ENCODE measurements at regions not wholly inside any gene's neighbourhood (a gene's known extent, or its start where the extent isn't known, plus 50 kb on each side); places are given as distances from the start of the nearest gene placed in this dataset.
"Not testable (repeated sequence)": the region's sequence is repeated elsewhere in the genome, so short reads cannot be mapped to it uniquely, and the experiment has no call there.

- Histone ChIP-seq H3K36me3 (ENCODE audit: control insufficient read depth in 3 of 3, insufficient read depth in 2 of 3, low read depth in 1 of 3, low read length in 3 of 3) (no peaks in the 10 kb centered on the region), H3K9me3 (ENCODE audit: control insufficient read depth in 2 of 2, insufficient read depth in 1 of 2, low read depth in 1 of 2, low read length in 1 of 2) (no peaks in the 10 kb centered on the region), H3K27me3 (ENCODE audit: control insufficient read depth in 3 of 3, insufficient read depth in 3 of 3, low read length in 3 of 3) (no peaks in the 10 kb centered on the region), H3K4me3 (ENCODE audit: low read depth in 1 of 3, low read length in 3 of 3) (no peak overlapping the region), H3K4me1 (ENCODE audit: control insufficient read depth in 3 of 3, insufficient read depth in 2 of 3, low read depth in 1 of 3, low read length in 2 of 3) (no peaks in the 10 kb centered on the region), H3K27ac (ENCODE audit: low read depth in 1 of 3, low read length in 2 of 3) (no peak overlapping the region)
- FAIRE-seq (no peak), DNase-seq (no peak)
Observed at GRCh38 chrX:122119361-122119760, 1064.7 kb upstream of the GRIA3 start.

DNA sequence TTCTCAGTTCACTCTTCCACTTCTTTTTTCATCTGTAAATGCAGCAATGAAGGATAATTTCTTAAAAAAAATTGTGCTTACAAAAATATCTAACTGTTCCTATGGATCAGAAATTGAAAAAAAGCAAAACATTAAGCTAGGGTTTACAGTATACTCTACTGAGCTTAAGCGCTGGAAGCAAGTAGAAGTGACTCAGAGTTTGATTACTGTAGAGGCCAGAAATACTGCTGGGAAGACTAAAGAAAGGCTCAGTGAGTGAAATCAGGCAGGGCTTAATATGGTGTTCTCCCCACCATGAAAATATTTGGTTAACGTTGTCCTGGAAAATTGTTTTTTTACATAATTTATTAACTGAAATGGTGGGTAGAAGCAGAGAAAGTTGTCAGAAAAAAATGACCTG is 1061.8 kb upstream of the GRIA3 start:
- Histone ChIP-seq H3K27ac (ENCODE audit: low read depth in 1 of 3, low read length in 2 of 3) (no peak overlapping the region), H3K36me3 (ENCODE audit: control insufficient read depth in 3 of 3, insufficient read depth in 2 of 3, low read depth in 1 of 3, low read length in 3 of 3) (no peaks in the 10 kb centered on the region), H3K9me3 (ENCODE audit: control insufficient read depth in 2 of 2, insufficient read depth in 1 of 2, low read depth in 1 of 2, low read length in 1 of 2) (no peaks in the 10 kb centered on the region), H3K27me3 (ENCODE audit: control insufficient read depth in 3 of 3, insufficient read depth in 3 of 3, low read length in 3 of 3) (no peaks in the 10 kb centered on the region), H3K4me1 (ENCODE audit: control insufficient read depth in 3 of 3, insufficient read depth in 2 of 3, low read depth in 1 of 3, low read length in 2 of 3) (no peaks in the 10 kb centered on the region), H3K4me3 (ENCODE audit: low read depth in 1 of 3, low read length in 3 of 3) (no peak overlapping the region)
- WGBS, 3 donors: 83 to 87% (median 84%) methylated on average over 2 of the region's 2 CpGs
- FAIRE-seq: no peak
- DNase-seq: no peak

- Histone ChIP-seq H3K36me3 (ENCODE audit: control insufficient read depth in 3 of 3, insufficient read depth in 2 of 3, low read depth in 1 of 3, low read length in 3 of 3) (no peaks in the 10 kb centered on the region), H3K4me3 (ENCODE audit: low read depth in 1 of 3, low read length in 3 of 3) (no peak overlapping the region), H3K27ac (ENCODE audit: low read depth in 1 of 3, low read length in 2 of 3) (no peak overlapping the region), H3K9me3 (ENCODE audit: control insufficient read depth in 2 of 2, insufficient read depth in 1 of 2, low read depth in 1 of 2, low read length in 1 of 2) (peaks cover 2 to 4% of the 10 kb centered on the region in 2 donors), H3K4me1 (ENCODE audit: control insufficient read depth in 3 of 3, insufficient read depth in 2 of 3, low read depth in 1 of 3, low read length in 2 of 3) (no peaks in the 10 kb centered on the region), H3K27me3 (ENCODE audit: control insufficient read depth in 3 of 3, insufficient read depth in 3 of 3, low read length in 3 of 3) (no peaks in the 10 kb centered on the region)
- DNase-seq (no peak), FAIRE-seq (no peak)
- 76 to 92% (median 88%) methylated on average over 1 of the region's 1 CpG for WGBS, 3 donors
Observed at GRCh38 chrX:122133478-122133877, 1050.6 kb upstream of the GRIA3 start.

DNA sequence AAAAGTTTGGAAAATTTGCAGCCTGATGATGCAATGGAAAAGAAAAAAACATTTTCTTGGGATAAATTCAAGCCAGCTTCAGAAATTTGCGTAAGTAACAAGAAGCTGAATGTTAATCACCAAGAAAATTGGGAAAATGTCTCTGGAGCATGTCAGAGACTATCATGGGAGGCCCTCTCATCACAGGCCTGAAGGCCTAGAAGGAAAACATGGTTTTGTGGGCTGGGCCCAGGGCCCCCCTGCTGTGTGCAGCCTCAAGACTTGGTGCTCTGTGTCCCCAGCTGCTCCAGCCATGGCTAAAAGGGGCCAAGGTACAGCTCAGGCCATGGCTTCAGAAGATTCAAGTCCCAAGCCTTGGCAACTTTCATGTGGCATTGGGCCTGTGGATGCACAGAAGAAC is 1049.8 kb upstream of the GRIA3 start:
- H3K4me3 ChIP-seq (ENCODE audit: low read depth in 1 of 3, low read length in 3 of 3): no peak overlapping the region
- 50 to 85% (median 70%) methylated on average over 1 of the region's 1 CpG for WGBS, 3 donors
- FAIRE-seq: no peak

GRCh38 chrX:122135070-122135469 is 1049.0 kb upstream of the GRIA3 start:
- H3K27me3 ChIP-seq (ENCODE audit: control insufficient read depth in 3 of 3, insufficient read depth in 3 of 3, low read length in 3 of 3): no peaks in the 10 kb centered on the region
- peaks cover 2 to 4% of the 10 kb centered on the region in 2 donors for H3K9me3 ChIP-seq (ENCODE audit: control insufficient read depth in 2 of 2, insufficient read depth in 1 of 2, low read depth in 1 of 2, low read length in 1 of 2)
- no peak overlapping the region for H3K4me3 ChIP-seq (ENCODE audit: low read depth in 1 of 3, low read length in 3 of 3)
- H3K4me1 ChIP-seq (ENCODE audit: control insufficient read depth in 3 of 3, insufficient read depth in 2 of 3, low read depth in 1 of 3, low read length in 2 of 3): no peaks in the 10 kb centered on the region
- no peaks in the 10 kb centered on the region for H3K36me3 ChIP-seq (ENCODE audit: control insufficient read depth in 3 of 3, insufficient read depth in 2 of 3, low read depth in 1 of 3, low read length in 3 of 3)
- no peak for FAIRE-seq
- 74 to 92% (median 87%) methylated on average over 2 of the region's 2 CpGs for WGBS, 3 donors
- H3K27ac ChIP-seq (ENCODE audit: low read depth in 1 of 3, low read length in 2 of 3): no peak overlapping the region
- DNase-seq: no peak

More for the DNA sequence above, 1049.8 kb upstream of the GRIA3 start:
- Histone ChIP-seq H3K4me1 (ENCODE audit: control insufficient read depth in 3 of 3, insufficient read depth in 2 of 3, low read depth in 1 of 3, low read length in 2 of 3) (no peaks in the 10 kb centered on the region), H3K27me3 (ENCODE audit: control insufficient read depth in 3 of 3, insufficient read depth in 3 of 3, low read length in 3 of 3) (no peaks in the 10 kb centered on the region), H3K36me3 (ENCODE audit: control insufficient read depth in 3 of 3, insufficient read depth in 2 of 3, low read depth in 1 of 3, low read length in 3 of 3) (no peaks in the 10 kb centered on the region), H3K9me3 (ENCODE audit: control insufficient read depth in 2 of 2, insufficient read depth in 1 of 2, low read depth in 1 of 2, low read length in 1 of 2) (peaks cover 2 to 4% of the 10 kb centered on the region in 2 donors), H3K27ac (ENCODE audit: low read depth in 1 of 3, low read length in 2 of 3) (no peak overlapping the region)
- DNase-seq: no peak

DNA sequence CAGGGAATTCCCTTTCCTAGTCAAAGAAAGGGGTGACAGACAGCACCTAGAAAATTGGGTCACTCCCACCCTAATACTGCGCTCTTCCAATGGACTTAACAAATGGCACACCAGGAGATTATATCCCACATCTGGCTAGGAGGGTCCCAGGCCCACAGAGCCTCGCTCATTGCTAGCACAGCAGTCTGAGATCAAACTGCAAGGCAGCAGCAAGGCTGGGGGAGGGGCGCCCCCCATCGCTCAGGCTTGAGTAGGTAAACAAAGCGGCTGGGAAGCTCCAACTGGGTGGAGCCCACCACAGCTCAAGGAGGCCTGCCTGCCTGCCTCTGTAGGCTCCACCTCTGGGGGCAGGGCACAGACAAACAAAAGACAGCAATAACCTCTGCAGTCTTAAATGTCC is 1043.9 kb upstream of the GRIA3 start:
- H3K9me3 ChIP-seq (ENCODE audit: control insufficient read depth in 2 of 2, insufficient read depth in 1 of 2, low read depth in 1 of 2, low read length in 1 of 2); H3K27me3 ChIP-seq (ENCODE audit: control insufficient read depth in 3 of 3, insufficient read depth in 3 of 3, low read length in 3 of 3); H3K27ac ChIP-seq (ENCODE audit: low read depth in 1 of 3, low read length in 2 of 3); H3K36me3 ChIP-seq (ENCODE audit: control insufficient read depth in 3 of 3, insufficient read depth in 2 of 3, low read depth in 1 of 3, low read length in 3 of 3); DNase-seq; H3K4me3 ChIP-seq (ENCODE audit: low read depth in 1 of 3, low read length in 3 of 3); H3K4me1 ChIP-seq (ENCODE audit: control insufficient read depth in 3 of 3, insufficient read depth in 2 of 3, low read depth in 1 of 3, low read length in 2 of 3); FAIRE-seq: not testable (repeated sequence)
- WGBS, 3 donors: 75 to 95% (median 88%) methylated on average over 4 to 5 of the region's 5 CpGs

DNA sequence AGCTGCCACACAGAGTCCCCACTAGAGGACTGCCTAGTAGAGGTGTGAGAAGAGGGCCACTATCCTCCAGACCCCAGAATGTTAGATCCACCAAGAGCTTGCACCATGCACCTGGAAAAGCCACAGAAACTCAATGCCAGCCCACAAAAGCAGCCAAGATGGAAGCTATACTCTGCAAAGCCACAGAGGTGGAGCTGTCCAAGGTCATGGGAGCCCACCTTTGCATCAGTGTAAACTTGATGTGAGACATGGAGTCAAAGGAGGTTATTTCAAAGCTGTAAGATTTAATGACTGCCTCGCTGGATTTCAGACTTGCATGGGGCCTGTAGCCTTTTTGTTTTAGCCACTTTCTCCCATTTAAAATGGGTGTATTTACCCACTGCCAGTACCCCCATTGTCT is 1030.1 kb upstream of the GRIA3 start:
- no peak for DNase-seq
- Histone ChIP-seq H3K36me3 (ENCODE audit: control insufficient read depth in 3 of 3, insufficient read depth in 2 of 3, low read depth in 1 of 3, low read length in 3 of 3) (no peaks in the 10 kb centered on the region), H3K4me1 (ENCODE audit: control insufficient read depth in 3 of 3, insufficient read depth in 2 of 3, low read depth in 1 of 3, low read length in 2 of 3) (no peaks in the 10 kb centered on the region), H3K27me3 (ENCODE audit: control insufficient read depth in 3 of 3, insufficient read depth in 3 of 3, low read length in 3 of 3) (no peaks in the 10 kb centered on the region), H3K9me3 (ENCODE audit: control insufficient read depth in 2 of 2, insufficient read depth in 1 of 2, low read depth in 1 of 2, low read length in 1 of 2) (peaks cover 0 to 3% of the 10 kb centered on the region in 2 donors), H3K4me3 (ENCODE audit: low read depth in 1 of 3, low read length in 3 of 3) (no peak overlapping the region), H3K27ac (ENCODE audit: low read depth in 1 of 3, low read length in 2 of 3) (no peak overlapping the region)
- 64 to 80% (median 69%) methylated on average over 1 of the region's 1 CpG for WGBS, 3 donors
- no peak for FAIRE-seq

DNA sequence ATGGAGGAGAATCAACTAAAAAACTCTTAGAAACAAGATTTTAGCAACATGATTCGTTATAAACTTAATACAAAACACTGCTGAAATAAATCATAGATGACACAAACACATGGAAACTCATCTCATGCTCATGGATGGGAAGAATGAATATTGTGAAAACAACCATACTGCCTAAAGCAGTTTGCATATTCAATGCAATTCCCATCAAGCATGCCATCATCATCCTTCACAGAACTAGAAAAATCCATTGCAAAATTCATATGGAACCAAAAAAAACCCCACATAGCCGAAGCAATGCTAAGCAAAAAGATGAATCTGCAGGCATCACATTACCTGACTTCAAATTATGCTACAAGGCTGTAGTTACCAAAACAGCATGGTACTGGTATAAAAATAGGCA is 1015.8 kb upstream of the GRIA3 start:
- Histone ChIP-seq H3K36me3 (ENCODE audit: control insufficient read depth in 3 of 3, insufficient read depth in 2 of 3, low read depth in 1 of 3, low read length in 3 of 3) (no peaks in the 10 kb centered on the region), H3K9me3 (ENCODE audit: control insufficient read depth in 2 of 2, insufficient read depth in 1 of 2, low read depth in 1 of 2, low read length in 1 of 2) (no peaks in the 10 kb centered on the region), H3K4me3 (ENCODE audit: low read depth in 1 of 3, low read length in 3 of 3) (no peak overlapping the region), H3K4me1 (ENCODE audit: control insufficient read depth in 3 of 3, insufficient read depth in 2 of 3, low read depth in 1 of 3, low read length in 2 of 3) (no peaks in the 10 kb centered on the region), H3K27me3 (ENCODE audit: control insufficient read depth in 3 of 3, insufficient read depth in 3 of 3, low read length in 3 of 3) (no peaks in the 10 kb centered on the region), H3K27ac (ENCODE audit: low read depth in 1 of 3, low read length in 2 of 3) (no peak overlapping the region)
- FAIRE-seq (no peak), DNase-seq (no peak)
- WGBS, 3 donors: 39 to 56% (median 40%) methylated on average over 2 of the region's 2 CpGs

DNA sequence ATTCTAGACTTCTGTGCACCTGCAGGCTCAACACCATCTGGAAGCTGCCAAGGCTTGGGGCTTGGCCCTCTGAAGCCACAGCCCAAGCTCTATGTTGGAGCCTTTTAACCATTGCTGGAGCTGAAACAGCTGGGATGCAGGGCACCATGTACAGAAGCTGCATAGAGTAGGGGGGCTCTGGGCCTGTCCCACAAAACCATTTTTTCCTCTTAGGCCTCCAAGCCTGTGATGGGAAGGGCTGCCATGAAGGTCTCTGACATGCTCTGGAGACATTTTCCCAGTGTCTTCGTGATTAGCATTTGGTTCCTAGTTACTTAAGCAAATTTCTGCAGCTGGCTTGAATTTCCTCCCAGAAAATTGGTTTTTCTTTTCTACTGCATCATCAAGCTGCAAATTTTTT is 999.3 kb upstream of the GRIA3 start:
- FAIRE-seq (no peak), DNase-seq (no peak)
- Histone ChIP-seq H3K27me3 (ENCODE audit: control insufficient read depth in 3 of 3, insufficient read depth in 3 of 3, low read length in 3 of 3) (no peaks in the 10 kb centered on the region), H3K9me3 (ENCODE audit: control insufficient read depth in 2 of 2, insufficient read depth in 1 of 2, low read depth in 1 of 2, low read length in 1 of 2) (peaks cover 0 to 5% of the 10 kb centered on the region in 2 donors), H3K36me3 (ENCODE audit: control insufficient read depth in 3 of 3, insufficient read depth in 2 of 3, low read depth in 1 of 3, low read length in 3 of 3) (no peaks in the 10 kb centered on the region), H3K4me3 (ENCODE audit: low read depth in 1 of 3, low read length in 3 of 3) (no peak overlapping the region), H3K4me1 (ENCODE audit: control insufficient read depth in 3 of 3, insufficient read depth in 2 of 3, low read depth in 1 of 3, low read length in 2 of 3) (no peaks in the 10 kb centered on the region), H3K27ac (ENCODE audit: low read depth in 1 of 3, low read length in 2 of 3) (no peak overlapping the region)
- WGBS, 3 donors: 14 to 65% (median 57%) methylated on average over 1 of the region's 1 CpG
